Spinal cord (tissue), 9 donors: ENCODE measurements at regions not wholly inside any gene's neighbourhood (a gene's known extent, or its start where the extent isn't known, plus 50 kb on each side); places are given as distances from the start of the nearest gene placed in this dataset.
A peak's percentile ranks its signal among the peaks of the same experiment; 100 is the strongest.

Experiments used
- DNase-seq, 6 donors: peaks; one replicate each; pipeline versions ENCODE4 v3.0.0 to v3.0.0-alpha.2; 2013 to 2015; ENCODE audit warnings: low spot score in 6 of 6, low read depth in 4 of 6
- H3K27ac ChIP-seq: one replicate; pipeline ENCODE4 v1.5.1; 2013; ENCODE audit warnings: low read depth, low read length, control low read depth
- H3K27me3 ChIP-seq: one replicate; pipeline ENCODE4 v1.6.1; 2013; ENCODE audit warnings: low read length; ENCODE audit not compliant: control insufficient read depth, insufficient read depth
- H3K36me3 ChIP-seq: one replicate; pipeline ENCODE4 v1.6.1; 2013; ENCODE audit warnings: low read length; ENCODE audit not compliant: control insufficient read depth, insufficient read depth
- H3K4me1 ChIP-seq: one replicate; pipeline ENCODE4 v1.6.1; 2013; ENCODE audit warnings: low read length; ENCODE audit not compliant: control insufficient read depth, insufficient read depth
- H3K4me3 ChIP-seq: one replicate; pipeline ENCODE4 v1.5.1; 2013; ENCODE audit warnings: low read depth, low read length, control low read depth
- H3K9me3 ChIP-seq: one replicate; pipeline ENCODE4 v1.6.1; 2013; ENCODE audit warnings: low read length; ENCODE audit not compliant: control insufficient read depth, insufficient read depth
- WGBS: methylation state at CpG from one replicate; pipeline ENCODE4 v1.1.5; 2013; ENCODE audit warnings: missing lambda C conversion rate; ENCODE audit not compliant: insufficient coverage; 5-methylcytosine and 5-hydroxymethylcytosine counted together
- donor health status: healthy.

- WGBS = 100% methylated on average over 1 of the region's 3 CpGs
- no peaks in the 10 kb centered on the region for H3K9me3 ChIP-seq
- no peak for DNase-seq
- H3K4me3 ChIP-seq = no peak overlapping the region
- no peak overlapping the region for H3K27ac ChIP-seq
- H3K27me3 ChIP-seq = no peaks in the 10 kb centered on the region
- H3K36me3 ChIP-seq = no peaks in the 10 kb centered on the region
- H3K4me1 ChIP-seq = peaks cover 3% of the 10 kb centered on the region
Observed at GRCh38 chr1:232579958-232580941, 49.7 kb downstream of the SIPA1L2 start.

- H3K4me1 ChIP-seq = peaks cover 3% of the 10 kb centered on the region
- no peaks in the 10 kb centered on the region for H3K27me3 ChIP-seq
- DNase-seq = no peak
- no peaks in the 10 kb centered on the region for H3K36me3 ChIP-seq
- H3K27ac ChIP-seq = no peak overlapping the region
- no peaks in the 10 kb centered on the region for H3K9me3 ChIP-seq
- no peak overlapping the region for H3K4me3 ChIP-seq
- WGBS = no CpG with 5 or more reads among the region's 1 CpG
Observed at GRCh38 chr1:232579466-232579865, 50.5 kb downstream of the SIPA1L2 start.

- no peak overlapping the region for H3K27ac ChIP-seq
- peak in 2 of 6 donors; percentile 21 to 28 for DNase-seq
Observed at GRCh38 chr1:232578651-232579195, 51.2 kb downstream of the SIPA1L2 start.

GRCh38 chr1:232577772-232578171 lies 52.2 kb downstream of the SIPA1L2 start:
- Histone ChIP-seq H3K9me3 (no peaks in the 10 kb centered on the region), H3K4me1 (peaks cover 6% of the 10 kb centered on the region), H3K4me3 (no peak overlapping the region), H3K27me3 (no peaks in the 10 kb centered on the region), H3K36me3 (peaks cover 3% of the 10 kb centered on the region), H3K27ac (no peak overlapping the region)
- no CpG with 5 or more reads among the region's 2 CpGs for WGBS
- DNase-seq = no peak

More at GRCh38 chr1:232578651-232579195, 51.2 kb downstream of the SIPA1L2 start:
- H3K27me3 ChIP-seq = no peaks in the 10 kb centered on the region
- 60% methylated on average over 1 of the region's 3 CpGs for WGBS
- H3K36me3 ChIP-seq = no peaks in the 10 kb centered on the region
- H3K4me1 ChIP-seq = peaks cover 3% of the 10 kb centered on the region
- H3K4me3 ChIP-seq = no peak overlapping the region
- no peaks in the 10 kb centered on the region for H3K9me3 ChIP-seq

GRCh38 chr1:232576537-232576936 lies 53.4 kb downstream of the SIPA1L2 start:
- peaks cover 3% of the 10 kb centered on the region for H3K36me3 ChIP-seq
- H3K27ac ChIP-seq = no peak overlapping the region
- DNase-seq = no peak
- no peaks in the 10 kb centered on the region for H3K27me3 ChIP-seq
- H3K4me3 ChIP-seq = no peak overlapping the region
- peaks cover 6% of the 10 kb centered on the region for H3K4me1 ChIP-seq
- H3K9me3 ChIP-seq = no peaks in the 10 kb centered on the region
- 81% methylated on average over 7 of the region's 8 CpGs for WGBS

GRCh38 chr1:232575763-232576040 lies 54.2 kb downstream of the SIPA1L2 start:
- no peak for DNase-seq
- Histone ChIP-seq H3K4me3 (no peak overlapping the region), H3K27ac (no peak overlapping the region), H3K4me1 (peaks cover 3% of the 10 kb centered on the region), H3K27me3 (no peaks in the 10 kb centered on the region), H3K9me3 (no peaks in the 10 kb centered on the region), H3K36me3 (peaks cover 3% of the 10 kb centered on the region)
- 100% methylated on average over 1 of the region's 5 CpGs for WGBS

GRCh38 chr1:232574889-232575762 lies 54.8 kb downstream of the SIPA1L2 start:
- Histone ChIP-seq H3K9me3 (no peaks in the 10 kb centered on the region), H3K4me3 (no peak overlapping the region), H3K27ac (no peak overlapping the region), H3K36me3 (peaks cover 3% of the 10 kb centered on the region), H3K4me1 (peaks cover 3% of the 10 kb centered on the region), H3K27me3 (no peaks in the 10 kb centered on the region)
- DNase-seq = peak in 1 of 6 donors; percentile 49
- 80% methylated on average over 6 of the region's 12 CpGs for WGBS

- Histone ChIP-seq H3K9me3 (no peaks in the 10 kb centered on the region), H3K4me3 (no peak overlapping the region), H3K36me3 (peaks cover 3% of the 10 kb centered on the region), H3K4me1 (peaks cover 3% of the 10 kb centered on the region), H3K27ac (no peak overlapping the region), H3K27me3 (no peaks in the 10 kb centered on the region)
- no peak for DNase-seq
- WGBS = 86% methylated on average over 1 of the region's 3 CpGs
Observed at GRCh38 chr1:232574077-232574476, 55.9 kb downstream of the SIPA1L2 start.

GRCh38 chr1:232571523-232571922 lies 58.4 kb downstream of the SIPA1L2 start:
- WGBS = 80% methylated on average over 4 of the region's 5 CpGs
- Histone ChIP-seq H3K27ac (no peak overlapping the region), H3K4me3 (no peak overlapping the region), H3K9me3 (no peaks in the 10 kb centered on the region), H3K36me3 (peaks cover 3% of the 10 kb centered on the region), H3K27me3 (no peaks in the 10 kb centered on the region), H3K4me1 (peaks cover 3% of the 10 kb centered on the region)
- no peak for DNase-seq
